Activated B cell treated with CpG ODN at 0.5 μM for 24 hours (primary cell): ENCODE measurements at regions not wholly inside any gene's neighbourhood (a gene's known extent, or its start where the extent isn't known, plus 50 kb on each side); places are given as distances from the start of the nearest gene placed in this dataset.

Experiments
- ATAC-seq: fragments of 200-7000 bp; cut with Tn5 transposase; one replicate; pipeline ENCODE4 v1.10.0; 2021; ENCODE audit warnings: low read depth, mild to moderate bottlenecking, moderate library complexity
- CTCF ChIA-PET: fragments of 350-600 bp; sonication (Branson Sonifier 250); formaldehyde crosslinking; loops from one replicate; lab custom pipeline; 2021; ENCODE audit warnings: antibody characterized with exemption; lab: Charles Lee
- POLR2A ChIA-PET: fragments of 350-600 bp; sonication (Branson Sonifier 250); formaldehyde crosslinking; loops from one replicate; lab custom pipeline; 2021; ENCODE audit warnings: antibody characterized with exemption; lab: Charles Lee
- DNase-seq: peaks from one replicate; pipeline ENCODE4 v3.0.0; 2022
- H3K27ac Mint-ChIP-seq: one replicate; pipeline ENCODE4 v1.8.0; 2020; ENCODE audit warnings: mixed read lengths
- H3K27me3 Mint-ChIP-seq: one replicate; pipeline ENCODE4 v1.8.0; 2021; ENCODE audit warnings: mixed read lengths
- H3K36me3 Mint-ChIP-seq: one replicate; pipeline ENCODE4 v1.8.0; 2021; ENCODE audit warnings: low read depth, mixed read lengths
- H3K4me1 Mint-ChIP-seq: one replicate; pipeline ENCODE4 v1.8.0; 2021; ENCODE audit warnings: mixed read lengths
- H3K4me3 Mint-ChIP-seq: one replicate; pipeline ENCODE4 v1.8.0; 2020; ENCODE audit warnings: mild to moderate bottlenecking, mixed read lengths
- H3K9me3 Mint-ChIP-seq: one replicate; pipeline ENCODE4 v1.8.0; 2020; ENCODE audit warnings: mixed read lengths
- intact Hi-C: fragments of 100-400 bp; cut with micrococcal nuclease; formaldehyde crosslinking; loops from one replicate; pipeline ENCODE4 v1.15.1; 2024
- TF ChIP-seq, protein P1 (sequence below): fragments of 200-600 bp; IDR thresholded peaks from one replicate; pipeline ENCODE4 v1.8.0; 2022; ENCODE audit warnings: antibody characterized with exemption, mild to moderate bottlenecking

DNA sequence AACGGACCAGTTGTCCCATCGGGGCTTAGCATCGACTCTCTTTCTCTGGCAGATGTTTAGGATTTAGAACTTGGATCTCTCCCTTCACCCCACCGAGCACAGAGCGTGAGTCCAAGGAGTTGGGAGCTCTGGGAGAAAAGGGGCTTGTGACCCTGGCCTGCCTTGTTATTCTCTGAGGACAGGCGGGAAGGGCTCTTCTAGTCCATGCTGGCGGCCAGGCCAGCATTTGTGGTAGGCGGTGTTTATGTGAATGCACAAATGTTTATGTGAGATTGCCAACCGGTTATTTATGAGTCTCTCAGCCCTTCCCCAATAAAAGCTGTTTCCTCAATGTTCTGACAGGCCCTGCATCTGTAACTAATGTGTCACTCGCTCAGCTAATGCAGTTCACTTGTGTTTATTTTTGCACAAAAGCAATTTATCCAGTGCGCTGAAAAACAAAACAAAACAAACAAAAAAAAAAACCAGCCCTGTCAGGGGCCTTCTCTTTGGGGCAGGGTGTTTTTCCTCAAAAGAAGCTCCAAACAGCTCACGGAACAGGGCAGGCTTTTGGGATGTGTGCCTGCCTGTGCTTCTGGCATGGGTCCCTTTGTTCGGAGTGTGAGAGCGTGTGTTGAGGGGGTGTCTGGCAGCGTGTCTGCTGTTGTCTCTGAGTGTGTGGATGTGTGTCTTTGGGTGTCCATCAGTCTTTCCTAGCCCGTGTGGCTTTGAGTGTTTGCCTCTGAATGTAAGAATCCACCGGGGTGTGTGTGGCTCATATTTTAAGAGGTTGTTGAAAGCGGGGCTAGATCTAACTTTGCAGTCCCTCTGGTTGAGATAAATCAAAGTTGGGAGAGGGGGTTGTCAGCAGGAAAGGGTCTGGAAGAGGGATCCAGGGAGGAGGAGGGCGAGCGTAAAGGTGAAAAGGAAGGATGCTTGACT lies 52.8 kb upstream of the HAAO start:
- TF ChIP-seq, protein P1, sequence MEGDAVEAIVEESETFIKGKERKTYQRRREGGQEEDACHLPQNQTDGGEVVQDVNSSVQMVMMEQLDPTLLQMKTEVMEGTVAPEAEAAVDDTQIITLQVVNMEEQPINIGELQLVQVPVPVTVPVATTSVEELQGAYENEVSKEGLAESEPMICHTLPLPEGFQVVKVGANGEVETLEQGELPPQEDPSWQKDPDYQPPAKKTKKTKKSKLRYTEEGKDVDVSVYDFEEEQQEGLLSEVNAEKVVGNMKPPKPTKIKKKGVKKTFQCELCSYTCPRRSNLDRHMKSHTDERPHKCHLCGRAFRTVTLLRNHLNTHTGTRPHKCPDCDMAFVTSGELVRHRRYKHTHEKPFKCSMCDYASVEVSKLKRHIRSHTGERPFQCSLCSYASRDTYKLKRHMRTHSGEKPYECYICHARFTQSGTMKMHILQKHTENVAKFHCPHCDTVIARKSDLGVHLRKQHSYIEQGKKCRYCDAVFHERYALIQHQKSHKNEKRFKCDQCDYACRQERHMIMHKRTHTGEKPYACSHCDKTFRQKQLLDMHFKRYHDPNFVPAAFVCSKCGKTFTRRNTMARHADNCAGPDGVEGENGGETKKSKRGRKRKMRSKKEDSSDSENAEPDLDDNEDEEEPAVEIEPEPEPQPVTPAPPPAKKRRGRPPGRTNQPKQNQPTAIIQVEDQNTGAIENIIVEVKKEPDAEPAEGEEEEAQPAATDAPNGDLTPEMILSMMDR: no peak
- Mint-ChIP-seq H3K27me3 (no peaks in the 10 kb centered on the region), H3K9me3 (no peaks in the 10 kb centered on the region), H3K36me3 (no peaks in the 10 kb centered on the region), H3K4me3 (no peak overlapping the region), H3K4me1 (no peaks in the 10 kb centered on the region), H3K27ac (no peak overlapping the region)
- ATAC-seq (no peak), DNase-seq (no peak)
- intact Hi-C loops: no loop called here
- CTCF ChIA-PET: no interaction called here
- POLR2A ChIA-PET: no interaction called here

DNA sequence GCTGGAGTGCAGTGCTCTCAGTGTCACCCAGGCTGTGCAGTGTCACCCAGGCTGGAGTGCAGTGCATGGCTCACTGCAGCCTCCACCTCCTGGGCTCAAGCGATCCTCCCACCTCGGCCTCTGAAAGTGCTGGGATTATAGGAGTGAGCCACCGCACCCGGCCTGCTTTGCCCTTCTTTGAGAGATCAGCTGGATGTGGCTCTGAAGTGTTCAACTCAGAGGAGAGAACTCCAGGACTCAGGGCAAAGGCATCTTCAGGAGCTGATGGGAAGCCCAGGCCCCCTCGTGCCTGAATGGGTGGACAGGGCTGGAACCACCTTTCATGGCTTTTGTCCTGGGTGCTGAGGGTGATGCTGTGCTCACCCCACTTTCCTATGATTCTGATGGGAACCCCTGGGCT lies 52.0 kb upstream of the HAAO start:
- H3K27ac Mint-ChIP-seq: no peak overlapping the region
- H3K4me1 Mint-ChIP-seq: no peaks in the 10 kb centered on the region
- ATAC-seq: no peak
- no peak for DNase-seq
- H3K9me3 Mint-ChIP-seq: no peaks in the 10 kb centered on the region
- CTCF ChIA-PET: no interaction called here
- intact Hi-C loops: no loop called here
- TF ChIP-seq, protein P1: no peak
- no peaks in the 10 kb centered on the region for H3K27me3 Mint-ChIP-seq
- H3K4me3 Mint-ChIP-seq: no peak overlapping the region
- H3K36me3 Mint-ChIP-seq: no peaks in the 10 kb centered on the region
- POLR2A ChIA-PET: no interaction called here

DNA sequence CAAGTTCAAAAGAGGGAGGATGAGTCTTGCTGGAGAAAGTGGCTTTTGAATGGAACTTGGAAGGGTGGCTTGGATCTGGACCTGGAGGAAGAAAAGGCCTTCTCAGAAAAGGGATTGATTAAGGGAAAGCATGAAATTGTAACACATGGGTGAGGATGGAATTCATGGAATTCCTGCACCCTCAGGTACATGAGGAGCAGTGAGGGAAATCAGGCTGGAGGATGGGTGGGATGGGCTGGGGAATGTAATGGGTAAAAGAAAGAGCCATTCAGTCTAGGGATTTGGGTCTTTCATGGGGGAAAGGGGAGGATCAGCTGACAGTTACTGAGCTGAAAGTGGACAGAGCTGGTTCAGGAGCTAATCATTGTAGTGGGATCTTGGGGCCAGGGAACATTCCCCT lies 51.2 kb upstream of the HAAO start:
- ChIA-PET POLR2A (no interaction called here), CTCF (no interaction called here)
- H3K27ac Mint-ChIP-seq: no peak overlapping the region
- intact Hi-C loops: no loop called here
- H3K9me3 Mint-ChIP-seq: no peaks in the 10 kb centered on the region
- ATAC-seq (no peak), DNase-seq (no peak)
- H3K4me3 Mint-ChIP-seq: no peak overlapping the region
- no peaks in the 10 kb centered on the region for H3K36me3 Mint-ChIP-seq
- no peaks in the 10 kb centered on the region for H3K4me1 Mint-ChIP-seq
- H3K27me3 Mint-ChIP-seq: no peaks in the 10 kb centered on the region
- TF ChIP-seq, protein P1: no peak

DNA sequence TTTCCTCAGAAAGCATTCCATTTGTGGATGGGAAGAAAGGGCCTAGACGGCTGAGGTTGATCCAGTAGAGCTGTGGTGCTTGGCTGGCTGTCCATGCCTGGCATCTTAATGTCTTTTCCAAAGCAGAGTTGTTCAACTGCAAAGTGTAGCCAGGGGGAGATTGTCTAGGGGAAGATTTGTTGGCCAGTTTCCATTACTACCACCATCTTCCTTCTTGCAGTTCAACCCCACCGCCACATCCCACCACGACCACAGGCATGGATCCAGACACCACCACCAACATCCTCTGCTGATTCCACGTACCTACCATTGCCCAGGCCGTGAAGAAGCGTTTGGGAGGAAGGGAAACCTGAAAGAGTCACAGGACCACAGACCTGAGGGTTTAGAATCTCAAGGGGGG lies 50.7 kb upstream of the HAAO start:
- ChIA-PET POLR2A (no interaction called here), CTCF (no interaction called here)

DNA sequence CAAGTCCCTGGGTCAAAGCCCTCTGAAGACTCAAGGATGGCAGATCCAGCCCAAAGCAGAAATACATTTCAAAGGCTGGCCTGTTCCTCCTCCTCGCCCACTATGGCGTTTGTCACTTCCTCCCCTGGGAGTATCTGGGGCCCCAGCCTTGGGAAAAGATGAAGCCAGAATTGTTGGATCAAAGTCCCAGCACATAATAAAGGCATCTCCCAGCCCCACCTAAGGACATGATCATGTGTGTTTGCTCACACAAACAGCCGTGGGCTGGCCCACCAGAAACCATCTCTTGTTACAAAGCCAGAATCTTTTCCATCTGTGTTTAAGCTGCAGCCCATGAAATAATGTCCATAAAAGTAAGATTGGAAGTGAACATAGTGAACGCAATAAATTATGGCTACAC lies 50.1 kb upstream of the HAAO start:
- Mint-ChIP-seq H3K9me3 (no peaks in the 10 kb centered on the region), H3K4me1 (no peaks in the 10 kb centered on the region), H3K27me3 (no peaks in the 10 kb centered on the region), H3K27ac (no peak overlapping the region), H3K4me3 (no peak overlapping the region), H3K36me3 (no peaks in the 10 kb centered on the region)
- ChIA-PET CTCF (interaction anchor here (0.7 kb wide), 1 partner anchor 17 kb away, joined by 3 read pairs; no protein-coding TSS in a partner anchor), POLR2A (no interaction called here)
- intact Hi-C loops: no loop called here
- DNase-seq: no peak
- TF ChIP-seq, protein P1: no peak
- ATAC-seq: no peak

More for the DNA sequence above, 50.7 kb upstream of the HAAO start:
- Mint-ChIP-seq H3K27me3 (no peaks in the 10 kb centered on the region), H3K36me3 (no peaks in the 10 kb centered on the region), H3K9me3 (no peaks in the 10 kb centered on the region), H3K4me1 (no peaks in the 10 kb centered on the region), H3K27ac (no peak overlapping the region), H3K4me3 (no peak overlapping the region)
- no peak for DNase-seq
- intact Hi-C loops: no loop called here
- no peak for ATAC-seq
- TF ChIP-seq, protein P1: no peak
